ENCODE measurements at regions not wholly inside any gene's neighbourhood (a gene's known extent, or its start where the extent isn't known, plus 50 kb on each side); places are given as distances from the start of the nearest gene placed in this dataset.

DNA sequence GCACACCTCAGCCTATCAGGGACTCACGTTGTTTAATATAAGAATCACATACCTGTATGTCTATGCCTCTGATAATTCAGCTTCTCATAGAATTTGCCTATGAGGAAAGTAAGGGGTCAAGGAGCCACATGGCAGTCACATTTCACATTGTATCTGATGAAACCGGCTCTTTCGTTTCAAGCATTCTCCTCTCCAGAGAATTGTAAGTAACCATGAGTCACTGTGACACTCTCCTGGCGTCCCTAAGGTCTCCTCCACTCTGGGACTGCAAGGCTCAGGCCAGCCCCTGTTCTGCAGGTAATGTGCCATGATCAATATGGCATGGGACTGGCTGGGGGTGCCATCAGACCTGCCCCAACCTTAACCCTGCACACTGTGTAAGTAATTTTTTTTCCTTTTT is 503.3 kb downstream of the COG6 start:
- Histone ChIP-seq H3K4me3 (ENCODE audit: low read depth, low read length, poor library complexity, severe bottlenecking) (no peak overlapping the region), H3K9me3 (ENCODE audit: low read length) (no peaks in the 10 kb centered on the region), H4K20me1 (ENCODE audit: insufficient read depth, low read length) (no peaks in the 10 kb centered on the region), H3K27ac (ENCODE audit: low read depth, low read length, poor library complexity, severe bottlenecking) (no peak overlapping the region), H3K27me3 (ENCODE audit: insufficient read depth, low read length) (no peaks in the 10 kb centered on the region), H3K9me2 (ENCODE audit: low read depth, low read length) (no peaks in the 10 kb centered on the region), H3K4me2 (ENCODE audit: low read length) (no peak overlapping the region), H3K9ac (ENCODE audit: low read length) (no peak overlapping the region), H3K79me2 (ENCODE audit: insufficient read depth, low read length) (no peaks in the 10 kb centered on the region), H2AFZ (ENCODE audit: low read length) (no peak overlapping the region), H3F3A (ENCODE audit: insufficient read depth, low read length) (no peaks in the 10 kb centered on the region), H3K36me3 (ENCODE audit: insufficient read depth, low read length) (no peaks in the 10 kb centered on the region), H3K4me1 (ENCODE audit: insufficient read depth, low read length, severe bottlenecking) (peaks cover 28% of the 10 kb centered on the region)
- TF ChIP-seq EZH2 (IDR thresholded peaks at IDR 0.05; ENCODE audit: borderline replicate concordance, low read length) = no peak
- TF ChIP-seq, protein P1, sequence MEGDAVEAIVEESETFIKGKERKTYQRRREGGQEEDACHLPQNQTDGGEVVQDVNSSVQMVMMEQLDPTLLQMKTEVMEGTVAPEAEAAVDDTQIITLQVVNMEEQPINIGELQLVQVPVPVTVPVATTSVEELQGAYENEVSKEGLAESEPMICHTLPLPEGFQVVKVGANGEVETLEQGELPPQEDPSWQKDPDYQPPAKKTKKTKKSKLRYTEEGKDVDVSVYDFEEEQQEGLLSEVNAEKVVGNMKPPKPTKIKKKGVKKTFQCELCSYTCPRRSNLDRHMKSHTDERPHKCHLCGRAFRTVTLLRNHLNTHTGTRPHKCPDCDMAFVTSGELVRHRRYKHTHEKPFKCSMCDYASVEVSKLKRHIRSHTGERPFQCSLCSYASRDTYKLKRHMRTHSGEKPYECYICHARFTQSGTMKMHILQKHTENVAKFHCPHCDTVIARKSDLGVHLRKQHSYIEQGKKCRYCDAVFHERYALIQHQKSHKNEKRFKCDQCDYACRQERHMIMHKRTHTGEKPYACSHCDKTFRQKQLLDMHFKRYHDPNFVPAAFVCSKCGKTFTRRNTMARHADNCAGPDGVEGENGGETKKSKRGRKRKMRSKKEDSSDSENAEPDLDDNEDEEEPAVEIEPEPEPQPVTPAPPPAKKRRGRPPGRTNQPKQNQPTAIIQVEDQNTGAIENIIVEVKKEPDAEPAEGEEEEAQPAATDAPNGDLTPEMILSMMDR (IDR thresholded peaks at IDR 0.05; ENCODE audit: low read length) = no peak

DNA sequence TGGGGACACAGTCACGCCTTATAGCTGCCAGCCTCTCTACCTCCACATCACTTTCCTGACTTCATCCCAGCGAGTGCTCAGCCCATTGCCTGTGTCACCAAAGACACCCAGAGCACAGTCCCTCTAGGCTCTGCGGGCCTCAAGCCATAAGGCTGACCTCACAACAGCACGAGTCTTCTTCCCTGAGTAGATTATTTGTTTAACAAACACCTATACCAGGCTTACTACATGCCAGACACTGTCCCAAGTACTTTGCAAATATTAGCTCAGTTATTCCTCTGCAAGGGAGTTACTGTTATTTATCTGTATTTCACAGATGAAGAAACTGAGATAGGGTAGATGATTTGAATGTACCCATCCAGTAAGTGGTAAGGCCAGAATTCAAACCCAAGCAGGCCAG is 504.3 kb downstream of the COG6 start:
- no peaks in the 10 kb centered on the region for H3K36me3 ChIP-seq (ENCODE audit: insufficient read depth, low read length)
- H3K4me2 ChIP-seq (ENCODE audit: low read length) = no peak overlapping the region
- H3F3A ChIP-seq (ENCODE audit: insufficient read depth, low read length) = no peaks in the 10 kb centered on the region
- no peaks in the 10 kb centered on the region for H4K20me1 ChIP-seq (ENCODE audit: insufficient read depth, low read length)
- H2AFZ ChIP-seq (ENCODE audit: low read length) = no peak overlapping the region
- no peak overlapping the region for H3K27ac ChIP-seq (ENCODE audit: low read depth, low read length, poor library complexity, severe bottlenecking)
- no peak for TF ChIP-seq EZH2 (IDR thresholded peaks at IDR 0.05; ENCODE audit: borderline replicate concordance, low read length)
- TF ChIP-seq, protein P1 (IDR thresholded peaks at IDR 0.05; ENCODE audit: low read length) = no peak
- H3K9me2 ChIP-seq (ENCODE audit: low read depth, low read length) = no peaks in the 10 kb centered on the region
- H3K4me3 ChIP-seq (ENCODE audit: low read depth, low read length, poor library complexity, severe bottlenecking) = no peak overlapping the region
- no peak overlapping the region for H3K9ac ChIP-seq (ENCODE audit: low read length)
- no peaks in the 10 kb centered on the region for H3K9me3 ChIP-seq (ENCODE audit: low read length)
- no peaks in the 10 kb centered on the region for H3K79me2 ChIP-seq (ENCODE audit: insufficient read depth, low read length)
- H3K4me1 ChIP-seq (ENCODE audit: insufficient read depth, low read length, severe bottlenecking) = peaks cover 24% of the 10 kb centered on the region
- H3K27me3 ChIP-seq (ENCODE audit: insufficient read depth, low read length) = no peaks in the 10 kb centered on the region

DNA sequence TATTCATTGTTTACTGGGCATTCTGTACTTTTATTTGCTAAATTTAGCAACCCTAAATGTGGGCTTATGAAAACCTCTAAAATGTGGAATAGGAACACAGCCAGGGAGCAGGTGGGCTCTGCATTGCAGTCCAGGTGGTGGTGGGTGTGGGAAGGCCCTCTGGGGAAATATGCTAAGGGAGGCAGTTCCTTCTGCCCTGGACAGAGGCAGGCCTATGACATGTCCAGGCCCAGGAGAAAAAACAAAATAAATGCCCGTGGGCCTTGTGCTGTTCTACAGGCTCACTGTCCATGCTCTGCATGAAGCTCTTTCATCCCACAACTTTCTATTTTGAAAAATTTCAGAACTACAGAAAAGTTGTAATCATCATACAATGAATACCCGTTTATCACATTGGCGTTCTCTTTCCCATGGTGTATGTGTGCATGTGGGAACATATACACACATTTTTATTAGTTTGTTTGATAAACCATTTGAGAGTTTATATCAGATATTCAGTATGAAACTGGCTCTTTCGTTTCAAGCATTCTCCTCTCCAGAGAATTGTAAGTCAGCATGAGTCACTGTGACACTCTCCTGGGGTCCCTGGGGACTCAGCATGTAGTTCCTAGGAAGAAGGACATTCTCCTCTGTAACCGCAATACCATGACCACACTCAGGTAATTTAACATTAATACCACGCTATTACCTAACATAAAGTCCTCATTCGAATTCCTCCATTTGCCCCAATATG is 505.3 kb downstream of the COG6 start:
- H3K9ac ChIP-seq (ENCODE audit: low read length) = no peak overlapping the region
- no peak overlapping the region for H3K4me3 ChIP-seq (ENCODE audit: low read depth, low read length, poor library complexity, severe bottlenecking)
- H3K79me2 ChIP-seq (ENCODE audit: insufficient read depth, low read length) = no peaks in the 10 kb centered on the region
- TF ChIP-seq, protein P1 (IDR thresholded peaks at IDR 0.05; ENCODE audit: low read length) = no peak
- TF ChIP-seq EZH2 (IDR thresholded peaks at IDR 0.05; ENCODE audit: borderline replicate concordance, low read length) = no peak
- H3K27me3 ChIP-seq (ENCODE audit: insufficient read depth, low read length) = no peaks in the 10 kb centered on the region
- no peaks in the 10 kb centered on the region for H3F3A ChIP-seq (ENCODE audit: insufficient read depth, low read length)
- no peak overlapping the region for H3K27ac ChIP-seq (ENCODE audit: low read depth, low read length, poor library complexity, severe bottlenecking)
- H3K4me2 ChIP-seq (ENCODE audit: low read length) = no peak overlapping the region
- H2AFZ ChIP-seq (ENCODE audit: low read length) = no peak overlapping the region
- H3K36me3 ChIP-seq (ENCODE audit: insufficient read depth, low read length) = no peaks in the 10 kb centered on the region
- no peaks in the 10 kb centered on the region for H3K9me3 ChIP-seq (ENCODE audit: low read length)
- no peaks in the 10 kb centered on the region for H4K20me1 ChIP-seq (ENCODE audit: insufficient read depth, low read length)
- H3K4me1 ChIP-seq (ENCODE audit: insufficient read depth, low read length, severe bottlenecking) = peaks cover 24% of the 10 kb centered on the region
- H3K9me2 ChIP-seq (ENCODE audit: low read depth, low read length) = no peaks in the 10 kb centered on the region
